ENCODE measurements at regions not wholly inside any gene's neighbourhood (a gene's known extent, or its start where the extent isn't known, plus 50 kb on each side); places are given as distances from the start of the nearest gene placed in this dataset.

GRCh38 chr4:43362875-43363636, 470.5 kb downstream of the GRXCR1 start:
- no peaks in the 10 kb centered on the region for H3K79me2 ChIP-seq
- H3K27ac ChIP-seq, result no peak overlapping the region
- no peak overlapping the region for H3K9ac ChIP-seq
- H3K4me2 ChIP-seq (ENCODE audit: low read length), result no peak overlapping the region
- H3K4me1 ChIP-seq, result no peaks in the 10 kb centered on the region
- no peaks in the 10 kb centered on the region for H3K36me3 ChIP-seq (ENCODE audit: control insufficient read depth, insufficient read depth, low read length)
- no peak for TF ChIP-seq CTCF (IDR thresholded peaks at IDR 0.05)
- no peaks in the 10 kb centered on the region for H3K27me3 ChIP-seq (ENCODE audit: control insufficient read depth, insufficient read depth, low read length)
- no peaks in the 10 kb centered on the region for H3K9me3 ChIP-seq (ENCODE audit: control insufficient read depth, low read length)
- H3K4me3 ChIP-seq (ENCODE audit: low read depth, low read length), result no peak overlapping the region
- H2AFZ ChIP-seq, result no peak overlapping the region

- Histone ChIP-seq H3K27ac (no peak overlapping the region), H3K9ac (no peak overlapping the region), H3K4me1 (no peaks in the 10 kb centered on the region), H3K9me3 (ENCODE audit: control insufficient read depth, low read length) (no peaks in the 10 kb centered on the region), H3K4me2 (ENCODE audit: low read length) (no peak overlapping the region), H3K27me3 (ENCODE audit: control insufficient read depth, insufficient read depth, low read length) (no peaks in the 10 kb centered on the region), H2AFZ (no peak overlapping the region), H3K4me3 (ENCODE audit: low read depth, low read length) (no peak overlapping the region), H3K36me3 (ENCODE audit: control insufficient read depth, insufficient read depth, low read length) (no peaks in the 10 kb centered on the region), H3K79me2 (no peaks in the 10 kb centered on the region)
- no peak for TF ChIP-seq CTCF (IDR thresholded peaks at IDR 0.05)
These were observed 476.6 kb downstream of the GRXCR1 start for GRCh38 chr4:43369036-43369594.

- H3K27me3 ChIP-seq (ENCODE audit: control insufficient read depth, insufficient read depth, low read length), result no peaks in the 10 kb centered on the region
- H3K4me2 ChIP-seq (ENCODE audit: low read length), result no peak overlapping the region
- no peak overlapping the region for H3K27ac ChIP-seq
- no peak overlapping the region for H3K4me3 ChIP-seq (ENCODE audit: low read depth, low read length)
- TF ChIP-seq CTCF (IDR thresholded peaks at IDR 0.05), result no peak
- no peaks in the 10 kb centered on the region for H3K79me2 ChIP-seq
- no peaks in the 10 kb centered on the region for H3K9me3 ChIP-seq (ENCODE audit: control insufficient read depth, low read length)
- no peak overlapping the region for H3K9ac ChIP-seq
- H3K36me3 ChIP-seq (ENCODE audit: control insufficient read depth, insufficient read depth, low read length), result no peaks in the 10 kb centered on the region
- no peaks in the 10 kb centered on the region for H3K4me1 ChIP-seq
- no peak overlapping the region for H2AFZ ChIP-seq
These were observed 480.7 kb downstream of the GRXCR1 start for GRCh38 chr4:43373201-43373600.

- no peak overlapping the region for H3K4me3 ChIP-seq (ENCODE audit: low read depth, low read length)
- H3K9ac ChIP-seq, result no peak overlapping the region
- H3K36me3 ChIP-seq (ENCODE audit: control insufficient read depth, insufficient read depth, low read length), result no peaks in the 10 kb centered on the region
- no peaks in the 10 kb centered on the region for H3K9me3 ChIP-seq (ENCODE audit: control insufficient read depth, low read length)
- H2AFZ ChIP-seq, result no peak overlapping the region
- H3K4me2 ChIP-seq (ENCODE audit: low read length), result no peak overlapping the region
- H3K4me1 ChIP-seq, result no peaks in the 10 kb centered on the region
- no peak overlapping the region for H3K27ac ChIP-seq
- no peaks in the 10 kb centered on the region for H3K27me3 ChIP-seq (ENCODE audit: control insufficient read depth, insufficient read depth, low read length)
- H3K79me2 ChIP-seq, result no peaks in the 10 kb centered on the region
- no peak for TF ChIP-seq CTCF (IDR thresholded peaks at IDR 0.05)
These were observed 481.8 kb downstream of the GRXCR1 start for GRCh38 chr4:43374216-43374751.

All from parathyroid adenoma (tissue), 2 donors.